Gastroesophageal sphincter (tissue), 3 donors: ENCODE measurements at regions not wholly inside any gene's neighbourhood (a gene's known extent, or its start where the extent isn't known, plus 50 kb on each side); places are given as distances from the start of the nearest gene placed in this dataset.

Source experiments
- POLR2A ChIP-seq, 2 donors: fragments of 450-650 bp; IDR thresholded peaks; one replicate each; pipeline ENCODE4 v1.6.1; 2017; ENCODE audit warnings: antibody characterized with exemption in 2 of 2, mild to moderate bottlenecking in 2 of 2, moderate library complexity in 1 of 2
- POLR2AphosphoS5 ChIP-seq: sonication (generic); formaldehyde crosslinking; IDR thresholded peaks from one replicate; pipeline ENCODE4 v1.6.1; 2017; ENCODE audit warnings: antibody characterized with exemption
- TF ChIP-seq, protein P1 (sequence below), 4 experiments: fragments of 200-600 bp in 2 of 4; fragments of 450-650 bp in 2 of 4; sonication (generic) in 1 of 4; IDR thresholded peaks; one replicate each; pipeline ENCODE4 v1.5.1; 2017 to 2019; ENCODE audit warnings: antibody characterized with exemption in 4 of 4, mild to moderate bottlenecking in 2 of 4, moderate library complexity in 2 of 4

DNA sequence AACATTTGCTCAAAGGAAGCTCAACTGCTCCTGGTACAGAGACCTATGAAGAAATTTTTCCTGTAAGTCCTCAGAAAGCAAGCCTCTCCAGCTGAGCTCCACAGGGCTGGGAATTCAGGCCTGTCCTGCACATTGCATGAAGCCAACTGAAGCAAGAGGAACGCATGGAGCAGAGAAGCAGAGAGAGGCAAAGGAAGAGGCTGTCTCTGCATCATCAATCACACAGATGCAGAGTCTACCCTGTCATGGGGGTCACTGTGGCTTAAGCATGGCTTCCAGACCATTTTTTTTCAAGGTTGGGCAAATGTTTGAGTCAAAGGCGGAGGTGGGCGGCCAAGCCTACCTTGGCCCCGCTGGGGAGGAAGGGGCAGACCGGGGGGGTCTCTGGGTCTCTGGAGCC lies 110.3 kb upstream of the MSX1 start:
- no peak for TF ChIP-seq POLR2A (IDR thresholded peaks at IDR 0.05)
- TF ChIP-seq, protein P1, sequence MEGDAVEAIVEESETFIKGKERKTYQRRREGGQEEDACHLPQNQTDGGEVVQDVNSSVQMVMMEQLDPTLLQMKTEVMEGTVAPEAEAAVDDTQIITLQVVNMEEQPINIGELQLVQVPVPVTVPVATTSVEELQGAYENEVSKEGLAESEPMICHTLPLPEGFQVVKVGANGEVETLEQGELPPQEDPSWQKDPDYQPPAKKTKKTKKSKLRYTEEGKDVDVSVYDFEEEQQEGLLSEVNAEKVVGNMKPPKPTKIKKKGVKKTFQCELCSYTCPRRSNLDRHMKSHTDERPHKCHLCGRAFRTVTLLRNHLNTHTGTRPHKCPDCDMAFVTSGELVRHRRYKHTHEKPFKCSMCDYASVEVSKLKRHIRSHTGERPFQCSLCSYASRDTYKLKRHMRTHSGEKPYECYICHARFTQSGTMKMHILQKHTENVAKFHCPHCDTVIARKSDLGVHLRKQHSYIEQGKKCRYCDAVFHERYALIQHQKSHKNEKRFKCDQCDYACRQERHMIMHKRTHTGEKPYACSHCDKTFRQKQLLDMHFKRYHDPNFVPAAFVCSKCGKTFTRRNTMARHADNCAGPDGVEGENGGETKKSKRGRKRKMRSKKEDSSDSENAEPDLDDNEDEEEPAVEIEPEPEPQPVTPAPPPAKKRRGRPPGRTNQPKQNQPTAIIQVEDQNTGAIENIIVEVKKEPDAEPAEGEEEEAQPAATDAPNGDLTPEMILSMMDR (IDR thresholded peaks at IDR 0.05), result no peak
- no peak for TF ChIP-seq POLR2AphosphoS5
